ENCODE measurements at regions not wholly inside any gene's neighbourhood (a gene's known extent, or its start where the extent isn't known, plus 50 kb on each side); places are given as distances from the start of the nearest gene placed in this dataset.

DNA sequence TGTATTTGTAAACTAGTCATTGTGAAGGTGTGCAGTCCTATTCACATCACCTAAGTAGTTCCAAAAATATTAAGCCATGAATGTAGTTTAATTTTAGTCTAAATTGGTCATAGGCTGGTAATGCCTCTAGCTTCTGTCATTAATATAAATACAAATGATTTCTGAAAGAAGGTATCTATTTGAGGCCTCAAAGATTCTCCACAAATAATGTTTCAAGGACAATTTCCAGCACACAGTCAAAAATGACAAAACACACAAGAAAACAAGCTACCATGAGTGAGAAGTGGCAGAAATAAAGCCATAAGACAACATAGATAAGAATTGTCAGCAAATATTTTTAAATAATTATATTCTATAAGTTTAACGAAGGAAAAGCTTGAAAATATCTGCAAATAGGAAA, 66.7 kb upstream of the PDK4 start:
- no peak for DNase-seq

DNA sequence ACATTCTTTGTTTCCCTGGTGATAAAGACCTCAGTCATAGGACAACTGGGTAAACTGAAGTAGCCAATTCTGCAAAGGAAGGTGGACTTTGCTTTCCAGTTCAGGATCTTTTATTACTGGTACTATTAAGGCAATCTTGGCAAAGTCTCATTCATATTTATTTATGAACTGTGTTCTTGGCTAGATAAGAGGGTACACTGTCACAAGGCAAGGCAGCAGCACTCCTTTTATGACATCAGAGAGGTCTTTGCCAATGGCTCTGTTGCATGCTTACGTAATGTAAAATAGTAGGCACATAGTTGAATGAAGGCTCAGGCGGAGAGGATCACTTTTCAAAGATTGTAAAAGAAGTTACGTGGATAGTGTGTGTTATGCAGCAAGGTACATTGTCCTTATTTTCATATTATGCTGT, 63.7 kb upstream of the PDK4 start:
- no peak for DNase-seq

DNA sequence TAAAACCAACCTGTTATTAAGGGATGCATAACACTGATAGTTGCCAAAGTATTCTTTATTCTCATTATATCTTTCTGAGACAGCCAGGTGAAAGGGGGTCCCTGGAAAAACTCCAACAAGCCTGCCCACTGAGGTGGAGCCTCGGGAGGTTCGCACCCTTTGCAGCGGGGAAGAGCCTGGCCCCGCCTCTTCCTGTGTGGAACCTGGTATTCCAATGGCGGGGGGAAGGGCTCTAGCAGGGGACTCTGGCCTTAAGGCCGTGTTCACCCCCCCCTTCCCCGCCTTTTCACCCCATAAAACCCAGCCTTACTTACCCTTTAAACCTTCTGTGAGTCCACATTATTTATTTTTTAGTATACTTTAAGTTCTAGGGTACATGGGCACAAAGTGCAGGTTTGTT, 62.4 kb upstream of the PDK4 start:
- no peak for DNase-seq

DNA sequence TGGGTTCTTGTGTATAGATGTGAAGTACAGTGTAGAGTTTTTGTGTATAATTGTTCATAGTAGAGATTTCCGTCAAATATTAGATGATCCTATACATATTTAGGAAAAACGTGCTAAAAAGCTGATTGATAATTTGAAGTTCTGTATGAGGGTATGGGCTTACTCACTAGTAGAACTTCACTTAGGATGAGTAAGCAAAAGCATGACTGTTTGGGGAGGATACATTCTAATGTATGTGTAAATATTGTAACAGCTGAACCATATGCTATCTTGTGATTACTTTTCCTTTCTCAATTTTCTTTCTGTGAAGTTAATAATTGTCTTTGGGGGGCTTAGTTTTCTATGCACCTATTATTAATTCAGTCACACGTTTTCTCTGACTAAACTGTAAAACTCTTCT, 53.2 kb upstream of the PDK4 start:
- no peak for DNase-seq

DNA sequence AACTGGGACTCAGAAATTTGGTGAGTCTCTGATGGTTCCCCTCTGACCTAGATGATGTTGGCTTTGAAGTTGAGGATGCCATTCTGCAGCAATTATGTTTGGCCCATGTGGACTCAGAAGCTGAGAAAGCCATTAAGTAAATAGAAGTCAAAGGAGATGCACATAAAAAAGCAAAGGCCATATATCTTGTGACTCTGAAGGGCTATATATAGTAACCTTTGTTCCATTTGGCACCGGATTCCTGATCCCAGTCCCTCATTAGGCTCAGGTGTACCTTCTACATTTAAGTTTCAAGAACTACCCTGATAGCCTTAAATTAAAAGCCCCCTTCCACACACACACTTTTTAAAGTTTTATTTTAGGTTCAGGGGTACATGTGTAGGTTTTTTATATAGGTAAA, 50.0 kb upstream of the PDK4 start:
- DNase-seq: no peak

All from NCI-H1694 treated with DMSO at 0.1 percent for 48 hours (cell line).